AG09309 (cell line): ENCODE measurements at regions not wholly inside any gene's neighbourhood (a gene's known extent, or its start where the extent isn't known, plus 50 kb on each side); places are given as distances from the start of the nearest gene placed in this dataset.

ENCODE experiments used
- DNase-seq: peaks from one replicate; pipeline ENCODE4 v3.0.0-alpha.2; 2010; ENCODE audit warnings: low read depth
- H3K4me3 ChIP-seq: 2 replicates; pipeline ENCODE4 v1.5.1; 2011; ENCODE audit warnings: mild to moderate bottlenecking, low read depth, low read length, moderate library complexity; ENCODE audit not compliant: control insufficient read depth
- CTCF ChIP-seq: IDR thresholded peaks from 2 replicates; pipeline ENCODE4 v1.5.1; 2011; ENCODE audit warnings: mild to moderate bottlenecking, low read depth, low read length, inconsistent platforms; ENCODE audit not compliant: insufficient read depth, control insufficient read depth; ENCODE audit errors: missing control alignments

GRCh38 chr13:33973194-33973593 is 155.2 kb downstream of the RFC3 start:
- no peak overlapping the region for H3K4me3 ChIP-seq
- no peak for TF ChIP-seq CTCF
- DNase-seq = no peak

GRCh38 chr13:33976965-33977364 is 159.0 kb downstream of the RFC3 start:
- H3K4me3 ChIP-seq = no peak overlapping the region
- TF ChIP-seq CTCF = no peak
- DNase-seq = no peak

DNA sequence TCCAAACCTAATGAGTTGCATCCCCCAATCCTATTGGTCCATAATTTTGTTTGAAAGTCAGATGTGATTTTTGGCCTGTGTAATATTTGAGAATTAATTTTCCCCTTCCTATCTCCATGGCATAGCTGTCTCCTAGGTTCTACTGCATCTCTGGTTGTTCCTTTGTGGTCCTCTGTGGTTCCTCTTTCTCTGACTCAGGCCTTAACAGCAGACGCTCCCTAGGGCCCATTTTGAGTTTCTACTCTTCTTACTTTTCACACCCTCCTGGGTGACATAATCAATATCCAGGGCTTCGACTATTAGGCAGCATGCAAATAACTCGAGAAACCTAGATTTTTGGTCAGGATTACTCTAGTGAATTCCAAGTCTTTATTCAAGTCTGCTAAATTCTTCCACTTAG is 160.7 kb downstream of the RFC3 start:
- DNase-seq = no peak
- no peak for TF ChIP-seq CTCF
- H3K4me3 ChIP-seq = no peak overlapping the region

DNA sequence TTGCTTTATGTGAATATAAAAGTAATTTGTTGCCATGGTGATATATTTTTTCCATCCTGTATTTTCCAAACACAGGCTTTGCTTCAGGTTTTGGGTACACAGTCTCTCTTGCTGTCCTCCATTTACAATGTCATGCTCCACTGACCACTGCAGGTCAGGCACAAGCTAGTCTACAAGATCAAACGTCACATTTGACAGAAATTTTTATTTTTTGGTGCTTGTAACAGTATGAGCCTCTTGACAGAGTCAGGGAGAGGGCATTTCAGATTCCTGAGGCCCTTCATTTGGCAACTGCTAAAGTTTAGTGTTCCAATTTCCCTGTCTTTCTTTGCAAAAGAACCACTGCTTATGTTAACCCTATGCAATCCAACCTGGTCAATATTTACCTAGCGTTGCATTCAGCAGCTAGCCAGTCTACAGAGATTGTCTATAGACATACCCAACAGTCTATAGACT is 175.0 kb downstream of the RFC3 start:
- no peak for TF ChIP-seq CTCF
- no peak overlapping the region for H3K4me3 ChIP-seq
- no peak for DNase-seq

- DNase-seq = no peak
Observed at GRCh38 chr13:33994198-33994597, 176.2 kb downstream of the RFC3 start.

GRCh38 chr13:33994826-33995502 is 177.0 kb downstream of the RFC3 start:
- TF ChIP-seq CTCF = no peak
- H3K4me3 ChIP-seq = no peak overlapping the region

More at GRCh38 chr13:33994198-33994597, 176.2 kb downstream of the RFC3 start:
- no peak for TF ChIP-seq CTCF
- no peak overlapping the region for H3K4me3 ChIP-seq

More at GRCh38 chr13:33994826-33995502, 177.0 kb downstream of the RFC3 start:
- no peak for DNase-seq
